SK-N-SH treated with all-trans-retinoic acid at 6 μM for 48 hours (cell line): ENCODE measurements at regions not wholly inside any gene's neighbourhood (a gene's known extent, or its start where the extent isn't known, plus 50 kb on each side); places are given as distances from the start of the nearest gene placed in this dataset.

Experiments
- ARNTL ChIP-seq: fragments of 450-650 bp; formaldehyde crosslinking; IDR thresholded peaks from 2 replicates; pipeline ENCODE4 v1.5.0; 2020; ENCODE audit warnings: low read depth, mild to moderate bottlenecking, moderate library complexity, borderline replicate concordance
- ISL1 ChIP-seq: fragments of 250-450 bp; sonication (Bioruptor Pico); IDR thresholded peaks from 2 replicates; pipeline ENCODE4 v2.1.2; 2022; ENCODE audit warnings: mild to moderate bottlenecking, moderate library complexity
- RARB ChIP-seq: fragments of 250-450 bp; sonication (Bioruptor Pico); IDR thresholded peaks from 2 replicates; pipeline ENCODE4 v1.8.0; 2021; ENCODE audit warnings: mild to moderate bottlenecking, moderate library complexity
- TOX ChIP-seq: fragments of 250-450 bp; sonication (Bioruptor Pico); IDR thresholded peaks from 2 replicates; pipeline ENCODE4 v1.8.0; 2021; ENCODE audit warnings: mild to moderate bottlenecking, moderate library complexity, borderline replicate concordance
- ZC3H10 ChIP-seq: fragments of 250-450 bp; sonication (Bioruptor Pico); IDR thresholded peaks from 2 replicates; pipeline ENCODE4 v1.5.1; 2021; ENCODE audit warnings: mild to moderate bottlenecking, moderate library complexity
- ZNF565 ChIP-seq: fragments of 450-650 bp; formaldehyde crosslinking; conservative IDR thresholded peaks from 2 replicates; pipeline ENCODE4 v1.5.0; 2020; ENCODE audit warnings: low read depth, mild to moderate bottlenecking, moderate library complexity
- ZNF70 ChIP-seq: fragments of 450-650 bp; formaldehyde crosslinking; IDR thresholded peaks from 2 replicates; pipeline ENCODE4 v1.5.0; 2020; ENCODE audit warnings: mild to moderate bottlenecking, moderate library complexity
- ZNF8 ChIP-seq: fragments of 450-650 bp; formaldehyde crosslinking; IDR thresholded peaks from 2 replicates; pipeline ENCODE4 v1.5.0; 2020; ENCODE audit warnings: mild to moderate bottlenecking, moderate library complexity
- TF ChIP-seq, protein P1 (sequence below): fragments of 250-450 bp; sonication (Bioruptor Pico); IDR thresholded peaks from 2 replicates; pipeline ENCODE4 v1.8.0; 2020; ENCODE audit warnings: mild to moderate bottlenecking, moderate library complexity, borderline replicate concordance
- TF ChIP-seq, protein P2 (sequence below): fragments of 250-450 bp; sonication (Bioruptor Pico); IDR thresholded peaks from 2 replicates; pipeline ENCODE4 v1.5.1; 2020; ENCODE audit warnings: low read depth, mild to moderate bottlenecking, moderate library complexity
- TF ChIP-seq, protein P3 (sequence below): fragments of 250-450 bp; sonication (Bioruptor Pico); IDR thresholded peaks from 2 replicates; pipeline ENCODE4 v1.8.0; 2021; ENCODE audit warnings: low read depth, mild to moderate bottlenecking, moderate library complexity, borderline replicate concordance
- TF ChIP-seq, protein P4 (sequence below): fragments of 250-450 bp; sonication (Bioruptor Pico); IDR thresholded peaks from 2 replicates; pipeline ENCODE4 v1.5.0; 2020; ENCODE audit warnings: mild to moderate bottlenecking, moderate library complexity

DNA sequence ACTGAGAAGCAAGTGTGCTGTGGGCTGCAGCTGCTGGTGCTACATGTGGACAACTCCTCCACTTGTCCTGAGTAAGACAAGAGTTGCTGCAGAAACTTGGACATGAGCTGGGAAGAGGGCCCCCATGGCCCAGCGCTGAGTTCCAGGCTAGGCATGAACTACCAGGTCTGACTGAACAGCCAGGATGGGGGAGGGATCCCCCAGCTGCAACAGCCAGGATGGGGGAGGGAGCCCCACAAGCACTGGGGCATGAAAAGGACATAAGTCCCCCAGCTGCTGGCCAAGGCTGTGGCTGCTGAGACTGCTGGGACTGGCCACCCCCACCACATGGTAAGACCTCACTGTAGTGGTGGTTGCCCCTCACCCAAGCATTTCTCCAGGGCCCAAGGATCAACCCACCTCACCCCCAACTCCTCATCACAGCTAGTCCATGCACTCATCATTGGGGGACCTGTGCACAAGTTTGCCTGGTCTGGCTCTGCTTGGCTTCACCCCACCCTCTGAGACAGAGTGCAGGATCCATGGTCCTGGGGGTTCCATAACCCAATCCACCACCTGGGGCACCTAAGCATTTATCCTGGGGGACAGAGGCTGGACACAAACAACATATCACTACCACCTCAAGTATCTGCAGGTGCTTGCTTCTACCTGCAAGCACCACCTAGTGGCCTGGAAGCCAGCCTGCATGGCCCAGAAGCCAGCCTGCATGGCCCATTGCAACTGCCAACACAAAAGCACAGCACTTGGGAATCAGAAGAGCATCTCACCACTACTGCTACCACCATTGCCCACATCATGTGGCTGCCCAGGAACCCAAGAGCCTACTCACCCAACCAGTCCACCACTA, 84.5 kb upstream of the STT3B start:
- TF ChIP-seq ISL1 (CRISPR knock-in tag) (no peak), ARNTL (no peak), RARB (CRISPR knock-in tag) (no peak), ZNF70 (no peak), ZNF8 (no peak), ZNF565 (no peak), TOX (no peak), ZC3H10 (CRISPR knock-in tag) (no peak)
- TF ChIP-seq, protein P1, sequence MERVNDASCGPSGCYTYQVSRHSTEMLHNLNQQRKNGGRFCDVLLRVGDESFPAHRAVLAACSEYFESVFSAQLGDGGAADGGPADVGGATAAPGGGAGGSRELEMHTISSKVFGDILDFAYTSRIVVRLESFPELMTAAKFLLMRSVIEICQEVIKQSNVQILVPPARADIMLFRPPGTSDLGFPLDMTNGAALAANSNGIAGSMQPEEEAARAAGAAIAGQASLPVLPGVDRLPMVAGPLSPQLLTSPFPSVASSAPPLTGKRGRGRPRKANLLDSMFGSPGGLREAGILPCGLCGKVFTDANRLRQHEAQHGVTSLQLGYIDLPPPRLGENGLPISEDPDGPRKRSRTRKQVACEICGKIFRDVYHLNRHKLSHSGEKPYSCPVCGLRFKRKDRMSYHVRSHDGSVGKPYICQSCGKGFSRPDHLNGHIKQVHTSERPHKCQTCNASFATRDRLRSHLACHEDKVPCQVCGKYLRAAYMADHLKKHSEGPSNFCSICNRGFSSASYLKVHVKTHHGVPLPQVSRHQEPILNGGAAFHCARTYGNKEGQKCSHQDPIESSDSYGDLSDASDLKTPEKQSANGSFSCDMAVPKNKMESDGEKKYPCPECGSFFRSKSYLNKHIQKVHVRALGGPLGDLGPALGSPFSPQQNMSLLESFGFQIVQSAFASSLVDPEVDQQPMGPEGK (CRISPR knock-in tag) = no peak
- TF ChIP-seq, protein P2, sequence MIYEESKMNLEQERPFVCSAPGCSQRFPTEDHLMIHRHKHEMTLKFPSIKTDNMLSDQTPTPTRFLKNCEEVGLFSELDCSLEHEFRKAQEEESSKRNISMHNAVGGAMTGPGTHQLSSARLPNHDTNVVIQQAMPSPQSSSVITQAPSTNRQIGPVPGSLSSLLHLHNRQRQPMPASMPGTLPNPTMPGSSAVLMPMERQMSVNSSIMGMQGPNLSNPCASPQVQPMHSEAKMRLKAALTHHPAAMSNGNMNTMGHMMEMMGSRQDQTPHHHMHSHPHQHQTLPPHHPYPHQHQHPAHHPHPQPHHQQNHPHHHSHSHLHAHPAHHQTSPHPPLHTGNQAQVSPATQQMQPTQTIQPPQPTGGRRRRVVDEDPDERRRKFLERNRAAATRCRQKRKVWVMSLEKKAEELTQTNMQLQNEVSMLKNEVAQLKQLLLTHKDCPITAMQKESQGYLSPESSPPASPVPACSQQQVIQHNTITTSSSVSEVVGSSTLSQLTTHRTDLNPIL (CRISPR knock-in tag) = no peak
- TF ChIP-seq, protein P3, sequence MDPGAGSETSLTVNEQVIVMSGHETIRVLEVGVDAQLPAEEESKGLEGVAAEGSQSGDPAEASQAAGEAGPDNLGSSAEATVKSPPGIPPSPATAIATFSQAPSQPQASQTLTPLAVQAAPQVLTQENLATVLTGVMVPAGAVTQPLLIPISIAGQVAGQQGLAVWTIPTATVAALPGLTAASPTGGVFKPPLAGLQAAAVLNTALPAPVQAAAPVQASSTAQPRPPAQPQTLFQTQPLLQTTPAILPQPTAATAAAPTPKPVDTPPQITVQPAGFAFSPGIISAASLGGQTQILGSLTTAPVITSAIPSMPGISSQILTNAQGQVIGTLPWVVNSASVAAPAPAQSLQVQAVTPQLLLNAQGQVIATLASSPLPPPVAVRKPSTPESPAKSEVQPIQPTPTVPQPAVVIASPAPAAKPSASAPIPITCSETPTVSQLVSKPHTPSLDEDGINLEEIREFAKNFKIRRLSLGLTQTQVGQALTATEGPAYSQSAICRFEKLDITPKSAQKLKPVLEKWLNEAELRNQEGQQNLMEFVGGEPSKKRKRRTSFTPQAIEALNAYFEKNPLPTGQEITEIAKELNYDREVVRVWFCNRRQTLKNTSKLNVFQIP (CRISPR knock-in tag) = no peak
- TF ChIP-seq, protein P4, sequence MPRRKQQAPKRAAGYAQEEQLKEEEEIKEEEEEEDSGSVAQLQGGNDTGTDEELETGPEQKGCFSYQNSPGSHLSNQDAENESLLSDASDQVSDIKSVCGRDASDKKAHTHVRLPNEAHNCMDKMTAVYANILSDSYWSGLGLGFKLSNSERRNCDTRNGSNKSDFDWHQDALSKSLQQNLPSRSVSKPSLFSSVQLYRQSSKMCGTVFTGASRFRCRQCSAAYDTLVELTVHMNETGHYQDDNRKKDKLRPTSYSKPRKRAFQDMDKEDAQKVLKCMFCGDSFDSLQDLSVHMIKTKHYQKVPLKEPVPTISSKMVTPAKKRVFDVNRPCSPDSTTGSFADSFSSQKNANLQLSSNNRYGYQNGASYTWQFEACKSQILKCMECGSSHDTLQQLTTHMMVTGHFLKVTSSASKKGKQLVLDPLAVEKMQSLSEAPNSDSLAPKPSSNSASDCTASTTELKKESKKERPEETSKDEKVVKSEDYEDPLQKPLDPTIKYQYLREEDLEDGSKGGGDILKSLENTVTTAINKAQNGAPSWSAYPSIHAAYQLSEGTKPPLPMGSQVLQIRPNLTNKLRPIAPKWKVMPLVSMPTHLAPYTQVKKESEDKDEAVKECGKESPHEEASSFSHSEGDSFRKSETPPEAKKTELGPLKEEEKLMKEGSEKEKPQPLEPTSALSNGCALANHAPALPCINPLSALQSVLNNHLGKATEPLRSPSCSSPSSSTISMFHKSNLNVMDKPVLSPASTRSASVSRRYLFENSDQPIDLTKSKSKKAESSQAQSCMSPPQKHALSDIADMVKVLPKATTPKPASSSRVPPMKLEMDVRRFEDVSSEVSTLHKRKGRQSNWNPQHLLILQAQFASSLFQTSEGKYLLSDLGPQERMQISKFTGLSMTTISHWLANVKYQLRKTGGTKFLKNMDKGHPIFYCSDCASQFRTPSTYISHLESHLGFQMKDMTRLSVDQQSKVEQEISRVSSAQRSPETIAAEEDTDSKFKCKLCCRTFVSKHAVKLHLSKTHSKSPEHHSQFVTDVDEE (CRISPR knock-in tag) = no peak
